ENCODE measurements at regions not wholly inside any gene's neighbourhood (a gene's known extent, or its start where the extent isn't known, plus 50 kb on each side); places are given as distances from the start of the nearest gene placed in this dataset.

GRCh38 chr2:203815541-203815898, 52.1 kb upstream of the CTLA4 start:
- TF ChIP-seq CTCF (IDR thresholded peaks at IDR 0.05 in 8 of 11, conservative IDR thresholded peaks at IDR 0.05 in 3 of 11), result peak in 3 of 11 experiments; percentile 1 to 46 (median 3)
- TF ChIP-seq POLR2A (IDR thresholded peaks at IDR 0.05), result no peak
